Thymus (tissue), 11 donors: ENCODE measurements at regions not wholly inside any gene's neighbourhood (a gene's known extent, or its start where the extent isn't known, plus 50 kb on each side); places are given as distances from the start of the nearest gene placed in this dataset.

Experiments
- DNase-seq, 9 donors: peaks; one replicate each; pipeline ENCODE4 v3.0.0-alpha.2; 2013; ENCODE audit warnings: low spot score in 9 of 9, low read depth in 6 of 9, missing footprints in 1 of 9
- H3K27ac ChIP-seq, 2 donors: one replicate each; pipeline ENCODE4 v1.5.1; 2013; ENCODE audit warnings: control low read depth in 1 of 2, low read depth in 1 of 2, low read length in 1 of 2, mild to moderate bottlenecking in 1 of 2, moderate library complexity in 1 of 2
- H3K27me3 ChIP-seq, 2 donors: one replicate each; pipeline ENCODE4 v1.5.1; 2013; ENCODE audit warnings: low read length in 1 of 2; ENCODE audit not compliant: control insufficient read depth in 2 of 2, insufficient read depth in 1 of 2
- H3K36me3 ChIP-seq, 2 donors: one replicate each; pipeline ENCODE4 v1.5.1; 2013; ENCODE audit warnings: low read length in 1 of 2, mild to moderate bottlenecking in 1 of 2, moderate library complexity in 1 of 2; ENCODE audit not compliant: control insufficient read depth in 2 of 2, insufficient read depth in 2 of 2
- H3K4me1 ChIP-seq, 2 donors: one replicate each; pipeline ENCODE4 v1.5.1; 2013; ENCODE audit warnings: low read length in 2 of 2; ENCODE audit not compliant: control insufficient read depth in 2 of 2, insufficient read depth in 2 of 2
- H3K4me3 ChIP-seq, 2 donors: one replicate each; pipeline ENCODE4 v1.5.1; 2013; ENCODE audit warnings: low read length in 2 of 2, control low read depth in 1 of 2, mild to moderate bottlenecking in 1 of 2
- H3K9me3 ChIP-seq, 2 donors: one replicate each; pipeline ENCODE4 v1.5.1; 2013; ENCODE audit warnings: low read length in 1 of 2, mild to moderate bottlenecking in 1 of 2; ENCODE audit not compliant: control insufficient read depth in 2 of 2, insufficient read depth in 1 of 2
- WGBS: extraction: QIAGEN DNeasy Blood & Tissue Kit; methylation state at CpG from one replicate; pipeline ENCODE4 v1.1.7; 2013; 5-methylcytosine and 5-hydroxymethylcytosine counted together
- donor health status: healthy.

GRCh38 chr13:50686551-50686950, 156.9 kb downstream of the DLEU7 start:
- H3K27me3 ChIP-seq = no peaks in the 10 kb centered on the region
- 5% methylated on average over 3 of the region's 3 CpGs for WGBS
- peak overlapping the region in 1 of 2 donors; percentile 14 for H3K4me3 ChIP-seq
- H3K9me3 ChIP-seq = no peaks in the 10 kb centered on the region
- no peaks in the 10 kb centered on the region for H3K36me3 ChIP-seq
- DNase-seq = peak in 6 of 9 donors; percentile 71 to 91 (median 76)
- H3K27ac ChIP-seq = peak overlapping the region in 1 of 2 donors; percentile 77
- peaks cover 37 to 71% of the 10 kb centered on the region in 2 donors for H3K4me1 ChIP-seq

GRCh38 chr13:50687545-50687944, 155.9 kb downstream of the DLEU7 start:
- Histone ChIP-seq H3K4me1 (peaks cover 37 to 75% of the 10 kb centered on the region in 2 donors), H3K27me3 (no peaks in the 10 kb centered on the region), H3K36me3 (no peaks in the 10 kb centered on the region), H3K27ac (no peak overlapping the region), H3K4me3 (no peak overlapping the region), H3K9me3 (no peaks in the 10 kb centered on the region)
- no peak for DNase-seq
- WGBS = 96% methylated on average over 4 of the region's 4 CpGs

- H3K27me3 ChIP-seq = no peaks in the 10 kb centered on the region
- peaks cover 0 to 4% of the 10 kb centered on the region in 2 donors for H3K9me3 ChIP-seq
- no peaks in the 10 kb centered on the region for H3K36me3 ChIP-seq
- no peak overlapping the region for H3K4me3 ChIP-seq
- no peak overlapping the region for H3K27ac ChIP-seq
- peaks cover 28 to 62% of the 10 kb centered on the region in 2 donors for H3K4me1 ChIP-seq
- no peak for DNase-seq
These were observed 153.5 kb downstream of the DLEU7 start for GRCh38 chr13:50690006-50690405.

GRCh38 chr13:50691176-50691680, 152.3 kb downstream of the DLEU7 start:
- H3K27ac ChIP-seq = peak overlapping the region in 1 of 2 donors; percentile 87
- DNase-seq = peak in 1 of 9 donors; percentile 79
- peaks cover 0 to 6% of the 10 kb centered on the region in 2 donors for H3K9me3 ChIP-seq
- peaks cover 16 to 52% of the 10 kb centered on the region in 2 donors for H3K4me1 ChIP-seq
- peaks cover 0 to under 1% of the 10 kb centered on the region in 2 donors for H3K36me3 ChIP-seq
- H3K27me3 ChIP-seq = no peaks in the 10 kb centered on the region
- 78% methylated on average over 3 of the region's 3 CpGs for WGBS
- H3K4me3 ChIP-seq = no peak overlapping the region

GRCh38 chr13:50691681-50692263, 151.7 kb downstream of the DLEU7 start:
- DNase-seq = no peak
- WGBS = 92% methylated on average over 7 of the region's 7 CpGs
- H3K27ac ChIP-seq = peak overlapping the region in 1 of 2 donors; percentile 87
- peaks cover 0 to 3% of the 10 kb centered on the region in 2 donors for H3K36me3 ChIP-seq
- peaks cover 16 to 51% of the 10 kb centered on the region in 2 donors for H3K4me1 ChIP-seq
- H3K4me3 ChIP-seq = no peak overlapping the region
- no peaks in the 10 kb centered on the region for H3K27me3 ChIP-seq
- H3K9me3 ChIP-seq = peaks cover 0 to 10% of the 10 kb centered on the region in 2 donors

GRCh38 chr13:50692396-50692915, 151.0 kb downstream of the DLEU7 start:
- Histone ChIP-seq H3K9me3 (peaks cover 0 to 10% of the 10 kb centered on the region in 2 donors), H3K4me1 (peaks cover 10 to 44% of the 10 kb centered on the region in 2 donors), H3K4me3 (no peak overlapping the region), H3K27me3 (no peaks in the 10 kb centered on the region), H3K36me3 (peaks cover 0 to 3% of the 10 kb centered on the region in 2 donors), H3K27ac (no peak overlapping the region)
- DNase-seq = no peak

- peaks cover 9 to 45% of the 10 kb centered on the region in 2 donors for H3K4me1 ChIP-seq
- H3K4me3 ChIP-seq = no peak overlapping the region
- peaks cover 0 to 10% of the 10 kb centered on the region in 2 donors for H3K9me3 ChIP-seq
- no peaks in the 10 kb centered on the region for H3K27me3 ChIP-seq
- 90% methylated on average over 2 of the region's 2 CpGs for WGBS
- H3K36me3 ChIP-seq = peaks cover 0 to 3% of the 10 kb centered on the region in 2 donors
- H3K27ac ChIP-seq = peak overlapping the region in 1 of 2 donors; percentile 10
- no peak for DNase-seq
These were observed 149.8 kb downstream of the DLEU7 start for GRCh38 chr13:50693727-50694126.

- WGBS = 76% methylated on average over 4 of the region's 4 CpGs
- DNase-seq = no peak
- no peak overlapping the region for H3K27ac ChIP-seq
These were observed 145.5 kb downstream of the DLEU7 start for GRCh38 chr13:50697746-50698539.

More at GRCh38 chr13:50697746-50698539, 145.5 kb downstream of the DLEU7 start:
- Histone ChIP-seq H3K36me3 (peaks cover 0 to 3% of the 10 kb centered on the region in 2 donors), H3K4me1 (peaks cover 0 to 28% of the 10 kb centered on the region in 2 donors), H3K9me3 (peaks cover 0 to 10% of the 10 kb centered on the region in 2 donors), H3K27me3 (no peaks in the 10 kb centered on the region), H3K4me3 (no peak overlapping the region)
